Kidney glomerular epithelial cell (primary cell): ENCODE measurements at regions not wholly inside any gene's neighbourhood (a gene's known extent, or its start where the extent isn't known, plus 50 kb on each side); places are given as distances from the start of the nearest gene placed in this dataset.

Source experiments
- DNase-seq: peaks from one replicate; lab custom pipeline; 2025; lab: John Stamatoyannopoulos, UW

GRCh38 chr11:122271745-122272144 lies 155.7 kb upstream of the BLID start:
- no peak for DNase-seq

DNA sequence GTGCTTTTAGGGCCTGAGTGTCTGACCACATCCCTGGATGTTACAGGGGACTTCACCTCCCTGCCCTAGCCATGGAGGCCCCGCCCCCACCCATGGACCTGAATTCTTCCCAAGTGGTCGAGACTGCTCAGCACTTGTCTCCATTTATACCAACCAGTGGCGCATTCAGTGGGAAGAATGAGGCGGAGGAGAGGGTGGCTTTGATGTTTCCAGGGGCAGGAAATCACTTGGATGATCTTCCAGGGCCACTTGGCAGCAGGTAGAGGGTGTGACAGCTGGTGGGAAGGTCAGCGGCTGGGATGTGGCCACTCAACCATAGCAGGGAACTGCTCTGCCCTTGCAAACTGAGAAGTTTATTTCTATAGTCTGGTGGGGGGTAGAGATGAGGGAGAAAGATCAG lies 155.1 kb upstream of the BLID start:
- no peak for DNase-seq

DNA sequence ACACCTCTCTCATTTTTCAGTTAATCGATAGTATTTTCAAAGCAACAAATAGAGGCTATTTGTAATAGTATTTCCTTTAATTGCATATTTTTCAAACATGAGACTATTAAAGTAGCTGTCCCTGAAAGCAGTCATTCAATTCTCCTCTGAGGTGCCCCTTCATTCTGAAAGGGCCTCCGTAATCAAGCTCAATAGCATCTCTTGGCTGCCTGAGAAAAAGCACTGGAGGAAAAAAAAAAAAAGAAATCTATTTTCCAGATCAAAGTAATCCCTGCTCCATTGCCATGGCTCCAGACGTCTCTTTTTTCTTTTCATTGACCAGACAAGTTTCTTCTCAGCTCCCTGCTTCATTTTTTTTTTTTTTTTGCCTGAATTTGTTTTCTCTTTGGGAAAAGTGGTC lies 154.5 kb upstream of the BLID start:
- DNase-seq: no peak

DNA sequence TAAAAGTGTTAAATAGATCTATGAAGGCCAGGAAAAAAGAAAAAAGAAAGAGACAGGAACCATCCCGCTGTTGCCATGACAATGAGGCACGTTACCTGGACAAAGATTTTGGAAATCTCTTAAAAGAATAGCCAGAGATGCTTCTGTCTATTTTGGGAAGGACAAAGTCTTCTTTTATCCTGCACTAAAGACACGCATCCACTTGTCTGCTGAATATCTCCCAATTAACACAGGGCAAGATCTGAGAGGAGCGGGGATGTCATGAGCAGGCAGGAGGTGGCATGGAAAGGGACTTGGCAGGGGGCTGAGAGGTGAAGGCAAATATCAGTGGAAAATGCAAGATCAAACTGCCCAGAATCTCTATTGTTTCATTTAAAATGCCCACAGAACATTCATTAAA lies 153.8 kb upstream of the BLID start:
- no peak for DNase-seq

DNA sequence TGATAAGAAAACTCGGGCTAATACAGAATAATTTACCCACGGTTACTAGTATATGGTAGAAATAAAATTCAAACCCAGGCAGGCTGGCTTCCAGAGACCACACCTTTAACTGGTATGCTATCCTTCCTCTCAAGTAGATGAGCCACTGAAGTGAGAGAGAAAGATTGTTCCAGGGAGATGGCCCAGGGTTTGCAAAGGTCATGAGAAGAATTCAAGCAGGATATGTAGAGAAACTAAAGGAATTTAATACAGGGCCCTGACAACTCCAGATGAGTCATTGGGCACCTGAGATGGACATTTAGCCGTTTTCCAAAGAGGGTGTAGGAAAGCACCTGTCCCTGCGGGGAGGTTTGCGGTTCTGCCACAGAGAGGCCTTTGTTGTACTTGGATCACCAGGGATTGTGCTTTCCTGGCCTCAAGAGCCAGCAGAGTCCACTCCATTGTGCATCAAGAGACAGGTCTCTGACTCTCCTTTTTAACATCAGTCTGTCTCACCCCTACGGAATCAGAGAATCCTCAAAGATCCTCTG lies 152.7 kb upstream of the BLID start:
- no peak for DNase-seq

DNA sequence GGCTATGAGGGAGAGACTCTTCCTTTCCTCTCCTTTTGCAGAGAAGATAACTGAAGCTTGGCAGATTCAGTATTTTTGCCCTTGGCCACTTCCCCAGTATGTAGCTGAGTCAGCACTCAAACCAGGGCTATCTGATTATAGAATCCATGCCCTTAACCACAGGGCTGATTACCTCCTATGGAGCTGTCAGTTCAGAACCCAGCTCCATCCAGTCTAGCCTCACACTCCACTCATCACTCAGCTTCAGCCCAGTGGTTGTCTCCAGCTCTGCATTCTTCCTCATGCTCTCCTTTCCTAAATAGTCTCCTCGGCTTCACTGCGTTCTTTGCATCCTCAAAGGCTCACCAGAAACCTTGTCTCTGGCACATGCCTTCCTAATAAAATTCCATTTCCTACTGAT lies 151.6 kb upstream of the BLID start:
- DNase-seq: no peak

DNA sequence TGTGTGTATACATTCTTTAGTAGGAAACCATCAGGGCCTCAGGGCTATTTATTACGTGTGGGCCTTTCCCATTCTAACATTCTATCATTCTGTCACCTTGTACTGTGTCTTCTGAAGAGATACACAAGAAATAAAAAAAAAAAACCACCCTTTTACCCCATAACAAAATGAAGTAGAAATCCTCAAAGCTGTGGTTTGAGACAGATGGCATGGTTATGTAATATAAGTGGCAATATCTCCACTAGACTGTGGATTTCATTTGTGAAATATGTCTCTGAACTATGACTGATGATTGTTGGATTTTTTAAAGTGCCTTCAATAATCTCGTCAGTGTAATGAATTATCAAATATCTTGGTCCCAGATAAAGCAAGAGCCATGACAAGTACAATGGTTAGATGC lies 150.0 kb upstream of the BLID start:
- no peak for DNase-seq

DNA sequence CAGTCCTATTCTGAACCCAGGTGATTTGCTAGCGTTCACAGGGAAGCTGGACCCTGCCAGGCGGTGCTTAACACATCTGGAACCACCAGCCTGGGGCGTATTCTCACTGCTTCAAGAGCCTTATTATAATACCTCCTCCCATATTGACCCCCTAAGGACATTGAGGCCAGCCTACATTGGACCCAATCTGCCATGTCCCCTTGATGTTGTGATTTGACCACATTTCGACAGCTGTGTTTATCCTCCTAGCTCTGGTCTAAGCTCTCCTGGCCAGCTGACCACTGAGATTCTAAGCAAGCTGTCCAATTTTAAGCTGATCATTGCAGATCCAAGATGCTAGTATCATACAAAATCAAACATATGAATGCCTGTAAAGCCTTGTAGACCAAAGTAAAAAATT lies 148.1 kb upstream of the BLID start:
- DNase-seq: no peak

GRCh38 chr11:122261546-122261945 lies 145.5 kb upstream of the BLID start:
- DNase-seq: no peak

- no peak for DNase-seq
These were observed 143.3 kb upstream of the BLID start for GRCh38 chr11:122259195-122259821.

GRCh38 chr11:122258446-122259194 lies 142.6 kb upstream of the BLID start:
- no peak for DNase-seq

DNA sequence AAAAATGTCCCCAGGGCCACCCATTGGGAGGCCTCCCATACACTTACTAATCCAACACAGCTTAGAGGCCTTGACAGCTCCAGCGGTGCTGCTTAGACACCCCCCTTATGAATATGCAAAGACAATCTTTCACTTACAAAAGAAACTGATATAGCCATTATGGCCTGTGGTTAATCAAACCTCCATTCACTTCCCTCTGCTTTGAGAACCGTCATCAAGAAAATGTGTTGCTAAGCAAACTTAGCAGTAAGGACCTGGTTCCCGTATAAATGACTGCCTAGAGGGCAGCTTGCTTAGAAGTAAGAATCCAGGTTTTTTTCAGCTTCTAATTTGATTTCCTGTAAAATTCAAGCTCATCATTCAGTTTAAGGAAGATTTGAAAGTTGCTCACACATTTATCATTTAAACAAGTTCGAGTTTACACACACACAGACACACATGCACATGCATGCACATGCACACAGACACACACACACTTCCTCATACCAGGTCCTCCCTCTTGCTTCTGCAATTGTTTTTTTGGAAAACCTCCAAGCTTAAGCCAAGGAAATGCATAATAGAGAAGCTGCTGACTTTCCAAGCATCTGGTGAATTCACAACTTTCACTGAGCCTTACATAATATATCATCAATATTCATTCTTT lies 137.7 kb upstream of the BLID start:
- no peak for DNase-seq

DNA sequence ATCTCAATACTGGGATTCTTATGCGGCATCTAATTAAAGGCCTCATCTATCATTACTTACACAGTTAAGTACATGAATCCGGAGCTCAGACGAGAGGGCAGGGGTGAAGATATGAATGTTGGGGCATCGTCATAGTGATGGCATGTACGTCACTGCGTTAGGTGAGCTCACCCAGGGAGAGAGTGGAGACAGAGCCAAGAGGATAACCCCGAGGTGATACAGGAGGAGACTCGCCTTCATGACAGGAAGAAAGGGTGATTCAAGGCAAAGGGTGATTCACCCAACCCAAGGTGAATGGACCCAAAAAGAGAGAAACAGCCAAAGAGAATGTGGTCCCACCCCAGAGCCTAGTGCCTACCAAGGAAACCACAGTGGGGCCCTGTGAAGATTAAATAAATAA lies 132.9 kb upstream of the BLID start:
- DNase-seq: no peak

DNA sequence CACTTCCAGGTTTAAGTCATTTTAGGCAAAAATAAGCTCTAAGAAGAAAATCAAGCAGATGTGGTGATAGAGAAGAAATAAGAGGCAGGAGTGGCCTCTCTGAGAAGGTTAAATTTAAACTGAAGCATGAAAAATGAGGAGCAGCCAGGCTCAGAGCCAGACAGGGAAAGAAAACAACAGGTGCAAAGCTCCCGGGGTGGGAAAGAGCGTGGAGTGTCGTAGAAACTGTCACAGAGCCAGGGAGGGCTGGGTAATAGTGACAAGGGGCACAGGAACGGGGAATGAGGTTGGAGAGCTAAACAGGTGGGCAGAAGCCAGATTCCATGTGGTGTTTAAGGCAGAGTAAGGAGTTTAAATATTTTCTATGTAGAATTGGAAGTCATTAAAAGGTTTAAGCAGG lies 132.1 kb upstream of the BLID start:
- no peak for DNase-seq

- DNase-seq: no peak
These were observed 130.9 kb upstream of the BLID start for GRCh38 chr11:122246874-122247273.

GRCh38 chr11:122242731-122243130 lies 126.7 kb upstream of the BLID start:
- no peak for DNase-seq

DNA sequence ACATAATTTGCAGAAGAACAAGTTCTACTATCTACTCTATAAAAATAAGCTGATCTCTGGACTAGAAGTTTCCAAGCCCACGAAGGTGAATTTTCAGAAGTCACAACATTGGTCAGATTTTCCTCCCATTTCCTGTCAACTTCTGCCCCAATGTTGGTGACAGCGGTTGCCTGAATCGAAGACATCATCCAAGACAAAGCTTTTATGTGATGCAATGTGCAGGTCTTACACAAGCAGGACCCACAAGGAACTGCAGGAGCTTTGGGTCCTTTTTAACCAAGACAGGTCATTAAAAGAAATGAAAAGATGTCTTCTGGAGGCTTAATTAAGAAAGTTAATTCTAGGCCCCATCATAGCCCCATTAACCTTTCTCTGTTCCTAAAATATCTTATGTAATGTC lies 125.6 kb upstream of the BLID start:
- DNase-seq: no peak

GRCh38 chr11:122240638-122241037 lies 124.6 kb upstream of the BLID start:
- DNase-seq: no peak

DNA sequence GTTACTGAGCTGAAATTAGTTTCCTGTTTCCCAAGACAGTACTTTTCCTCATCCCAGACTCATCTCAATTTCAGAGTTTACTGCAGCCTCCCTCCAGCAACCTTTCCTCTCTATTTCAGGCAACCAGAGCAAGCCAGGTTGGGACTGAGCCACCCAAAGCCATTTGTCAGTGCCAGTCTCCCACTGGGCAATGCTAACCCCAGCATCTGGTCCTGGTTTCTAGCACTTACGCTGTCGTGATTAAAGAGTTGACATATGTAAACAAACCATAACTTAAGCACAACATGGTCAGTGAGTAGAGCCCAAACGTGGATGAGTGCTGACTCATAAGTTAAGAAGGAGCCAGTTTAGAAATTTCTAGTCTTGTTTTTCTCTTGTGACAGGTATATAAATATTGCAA lies 119.6 kb upstream of the BLID start:
- no peak for DNase-seq

DNA sequence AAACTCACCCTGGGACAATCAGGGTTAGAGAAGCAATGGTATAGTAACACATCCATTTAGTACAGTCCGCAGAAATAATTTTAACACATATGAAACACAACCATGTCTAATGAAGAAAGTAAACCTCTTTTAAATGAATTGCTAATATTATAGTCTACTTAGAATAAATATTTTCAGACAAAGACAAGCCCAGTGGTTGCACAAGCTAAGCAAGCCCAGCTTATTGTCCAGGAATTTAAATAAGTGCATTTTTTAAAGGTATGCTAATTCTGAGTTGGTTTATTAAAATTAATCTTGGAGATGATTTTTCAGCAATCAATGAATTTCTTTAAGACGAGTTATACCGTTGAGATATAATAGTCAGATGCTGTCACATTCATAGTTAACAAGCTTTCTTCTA lies 118.8 kb upstream of the BLID start:
- DNase-seq: no peak

- DNase-seq: no peak
These were observed 118.2 kb upstream of the BLID start for GRCh38 chr11:122234257-122234656.

DNA sequence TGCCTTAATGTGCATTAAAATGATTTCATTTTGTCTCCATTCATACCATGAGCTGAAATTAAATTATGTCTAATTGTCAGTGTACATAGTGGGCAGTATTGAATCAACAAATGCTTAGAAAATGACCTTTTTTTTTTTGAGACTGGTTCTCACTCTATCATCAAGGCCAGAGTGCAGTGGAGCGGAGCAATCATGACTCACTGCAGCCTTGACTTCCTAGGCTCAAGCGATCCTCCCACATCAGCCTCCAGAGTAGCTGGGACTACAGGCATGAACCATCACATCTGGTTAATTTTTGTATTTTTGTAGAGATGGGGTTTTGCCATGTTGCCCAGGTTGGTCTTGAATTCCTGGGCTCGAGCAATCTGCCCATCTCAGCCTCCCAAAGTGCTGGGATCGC lies 117.0 kb upstream of the BLID start:
- DNase-seq: no peak

GRCh38 chr11:122230385-122230755 lies 114.4 kb upstream of the BLID start:
- DNase-seq: no peak
